Muscle layer of duodenum (tissue), 2 donors: ENCODE measurements at regions not wholly inside any gene's neighbourhood (a gene's known extent, or its start where the extent isn't known, plus 50 kb on each side); places are given as distances from the start of the nearest gene placed in this dataset.
A peak's percentile ranks its signal among the peaks of the same experiment; 100 is the strongest.
"Not testable (repeated sequence)": the region's sequence is repeated elsewhere in the genome, so short reads cannot be mapped to it uniquely, and the experiment has no call there.

Source experiments
- H3K27ac ChIP-seq: one replicate; pipeline ENCODE4 v1.7.0; 2013; ENCODE audit warnings: mild to moderate bottlenecking, low read length
- H3K27me3 ChIP-seq: one replicate; pipeline ENCODE4 v1.7.0; 2013; ENCODE audit warnings: low read depth, mild to moderate bottlenecking, control low read depth, low read length
- H3K36me3 ChIP-seq, 2 donors: one replicate each; pipeline ENCODE4 v1.7.0; 2013; ENCODE audit warnings: low read length in 2 of 2, control low read depth in 1 of 2, mild to moderate bottlenecking in 1 of 2; ENCODE audit not compliant: insufficient read depth in 2 of 2, control insufficient read depth in 1 of 2
- H3K4me1 ChIP-seq, 2 donors: one replicate each; pipeline ENCODE4 v1.7.0; 2013; ENCODE audit warnings: low read length in 2 of 2, mild to moderate bottlenecking in 2 of 2, control low read depth in 1 of 2, moderate library complexity in 1 of 2; ENCODE audit not compliant: insufficient read depth in 2 of 2, control insufficient read depth in 1 of 2
- H3K4me3 ChIP-seq, 2 donors: one replicate each; pipeline ENCODE4 v1.7.0; 2013; ENCODE audit warnings: low read length in 2 of 2, low read depth in 1 of 2, mild to moderate bottlenecking in 1 of 2
- H3K9me3 ChIP-seq, 2 donors: one replicate each; pipeline ENCODE4 v1.7.0; 2013; ENCODE audit warnings: low read length in 2 of 2, control low read depth in 1 of 2, mild to moderate bottlenecking in 1 of 2; ENCODE audit not compliant: control insufficient read depth in 1 of 2
- donor health status: healthy.

DNA sequence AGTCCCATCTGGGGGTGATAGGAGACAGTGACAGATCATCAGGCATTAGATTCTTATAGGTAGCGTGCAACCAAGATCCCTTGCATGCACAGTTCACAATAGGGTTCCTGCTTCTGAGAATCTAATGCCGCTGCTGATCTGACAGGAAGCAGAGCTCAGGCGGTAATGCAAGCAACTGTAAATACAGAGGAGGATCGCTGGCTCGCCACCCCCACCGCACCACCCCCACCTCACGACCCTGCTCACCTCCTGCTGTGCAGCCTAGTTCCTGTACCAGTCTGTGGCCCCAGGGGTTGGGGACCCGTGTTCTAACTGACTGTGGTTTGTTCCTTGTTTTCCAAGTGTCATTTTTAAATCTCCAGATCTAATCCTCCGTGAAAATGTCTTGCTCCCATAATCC, 89.0 kb upstream of the MAPK10 start:
- H3K4me3 ChIP-seq, result peak overlapping the region; percentile 5 to 45
- H3K27ac ChIP-seq, result no peak overlapping the region
- no peaks in the 10 kb centered on the region for H3K36me3 ChIP-seq
- no peaks in the 10 kb centered on the region for H3K27me3 ChIP-seq
- H3K9me3 ChIP-seq, result no peaks in the 10 kb centered on the region
- H3K4me1 ChIP-seq, result no peaks in the 10 kb centered on the region

- Histone ChIP-seq H3K4me3 (no peak overlapping the region), H3K9me3 (no peaks in the 10 kb centered on the region), H3K4me1 (no peaks in the 10 kb centered on the region), H3K27me3 (no peaks in the 10 kb centered on the region), H3K36me3 (no peaks in the 10 kb centered on the region), H3K27ac (no peak overlapping the region)
Observed at GRCh38 chr4:86449746-86450588, 90.1 kb upstream of the MAPK10 start.

GRCh38 chr4:86450861-86451260, 91.0 kb upstream of the MAPK10 start:
- no peaks in the 10 kb centered on the region for H3K36me3 ChIP-seq
- no peaks in the 10 kb centered on the region for H3K4me1 ChIP-seq
- no peak overlapping the region for H3K4me3 ChIP-seq
- H3K9me3 ChIP-seq, result no peaks in the 10 kb centered on the region
- H3K27ac ChIP-seq, result no peak overlapping the region
- H3K27me3 ChIP-seq, result no peaks in the 10 kb centered on the region

DNA sequence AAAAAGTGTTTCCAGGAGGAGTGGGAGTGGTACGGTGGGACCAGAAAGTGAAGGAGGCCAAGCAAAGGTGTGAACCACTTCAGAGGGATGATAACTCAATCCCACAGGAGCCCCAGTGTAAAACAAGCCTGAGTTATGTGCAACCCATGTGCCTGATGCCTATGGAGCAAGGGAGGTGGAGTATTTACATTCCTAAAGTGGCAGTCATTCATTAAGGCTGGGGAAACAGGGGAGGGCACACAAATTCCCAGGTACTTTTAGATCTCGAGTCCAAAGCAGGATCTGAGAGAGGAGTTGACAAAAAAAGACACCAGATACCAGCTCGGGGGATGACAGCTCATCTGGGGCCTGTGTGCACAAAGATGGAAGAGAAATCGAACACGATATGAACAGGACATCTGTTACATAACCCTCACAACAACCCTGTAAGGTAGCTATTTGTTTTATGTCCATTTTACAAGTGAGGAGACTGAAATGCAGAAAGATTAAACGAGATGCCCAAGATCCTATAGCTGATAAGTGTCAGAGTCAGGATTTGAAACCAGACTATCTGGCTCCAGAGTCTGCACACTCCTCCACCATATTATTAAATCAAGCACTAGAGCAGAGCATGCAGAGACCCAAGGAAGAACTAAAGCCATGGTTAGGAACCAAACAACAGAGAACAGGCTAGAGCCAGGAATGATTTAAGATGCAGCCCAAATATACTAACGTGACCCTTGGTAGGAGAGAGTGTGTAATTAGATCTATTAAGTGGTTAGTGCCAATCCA, 91.9 kb upstream of the MAPK10 start:
- H3K27me3 ChIP-seq, result no peaks in the 10 kb centered on the region
- no peaks in the 10 kb centered on the region for H3K36me3 ChIP-seq
- no peaks in the 10 kb centered on the region for H3K9me3 ChIP-seq
- peak overlapping the region; percentile 74 to 75 for H3K4me3 ChIP-seq
- no peaks in the 10 kb centered on the region for H3K4me1 ChIP-seq
- peak overlapping the region; percentile 58 for H3K27ac ChIP-seq

GRCh38 chr4:86452422-86452891, 92.6 kb upstream of the MAPK10 start:
- Histone ChIP-seq H3K27me3 (no peaks in the 10 kb centered on the region), H3K27ac (peak overlapping the region; percentile 58), H3K36me3 (no peaks in the 10 kb centered on the region), H3K9me3 (no peaks in the 10 kb centered on the region), H3K4me3 (peak overlapping the region; percentile 74 to 75), H3K4me1 (no peaks in the 10 kb centered on the region)

DNA sequence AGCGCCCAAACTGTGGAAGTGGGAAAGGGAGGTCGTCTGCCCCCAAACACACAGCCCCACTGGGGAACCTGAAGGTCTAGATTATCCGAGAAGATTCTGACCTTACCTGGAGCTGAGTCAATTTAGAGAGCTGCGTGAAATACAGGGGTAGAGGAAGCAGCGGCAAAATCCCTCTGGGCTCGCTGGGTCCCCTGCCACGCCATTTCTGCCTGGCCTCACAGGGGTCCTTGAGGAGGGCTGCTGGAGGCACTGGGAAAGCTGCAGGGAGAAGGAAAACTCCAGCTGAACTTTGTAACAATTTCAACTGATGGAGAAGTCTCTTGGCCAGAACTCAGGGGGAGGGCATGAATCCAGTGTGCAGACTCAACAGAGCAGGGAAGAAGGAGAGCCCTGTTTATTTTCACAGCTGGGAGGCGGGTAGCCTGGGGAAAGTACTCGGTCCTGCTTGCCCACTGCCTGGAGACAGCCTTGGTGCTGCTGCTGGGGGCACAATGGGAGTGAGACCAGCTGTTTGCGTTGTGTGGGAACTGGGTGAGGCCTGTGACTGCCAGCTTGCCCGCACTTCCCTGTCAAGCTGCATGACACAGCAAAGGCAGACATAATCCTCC, 93.2 kb upstream of the MAPK10 start:
- no peaks in the 10 kb centered on the region for H3K27me3 ChIP-seq
- no peaks in the 10 kb centered on the region for H3K9me3 ChIP-seq
- peak overlapping the region; percentile 58 for H3K27ac ChIP-seq
- no peaks in the 10 kb centered on the region for H3K36me3 ChIP-seq
- H3K4me3 ChIP-seq, result peak overlapping the region; percentile 74 to 75
- no peaks in the 10 kb centered on the region for H3K4me1 ChIP-seq

- H3K9me3 ChIP-seq, H3K27me3 ChIP-seq, H3K27ac ChIP-seq, H3K4me1 ChIP-seq, H3K36me3 ChIP-seq, H3K4me3 ChIP-seq: not testable (repeated sequence)
Observed at GRCh38 chr4:86453611-86454072, 93.8 kb upstream of the MAPK10 start.

GRCh38 chr4:86461849-86462248, 102.0 kb upstream of the MAPK10 start:
- Histone ChIP-seq H3K4me1 (no peaks in the 10 kb centered on the region), H3K36me3 (no peaks in the 10 kb centered on the region), H3K4me3 (no peak overlapping the region), H3K27ac (no peak overlapping the region), H3K27me3 (no peaks in the 10 kb centered on the region), H3K9me3 (no peaks in the 10 kb centered on the region)

DNA sequence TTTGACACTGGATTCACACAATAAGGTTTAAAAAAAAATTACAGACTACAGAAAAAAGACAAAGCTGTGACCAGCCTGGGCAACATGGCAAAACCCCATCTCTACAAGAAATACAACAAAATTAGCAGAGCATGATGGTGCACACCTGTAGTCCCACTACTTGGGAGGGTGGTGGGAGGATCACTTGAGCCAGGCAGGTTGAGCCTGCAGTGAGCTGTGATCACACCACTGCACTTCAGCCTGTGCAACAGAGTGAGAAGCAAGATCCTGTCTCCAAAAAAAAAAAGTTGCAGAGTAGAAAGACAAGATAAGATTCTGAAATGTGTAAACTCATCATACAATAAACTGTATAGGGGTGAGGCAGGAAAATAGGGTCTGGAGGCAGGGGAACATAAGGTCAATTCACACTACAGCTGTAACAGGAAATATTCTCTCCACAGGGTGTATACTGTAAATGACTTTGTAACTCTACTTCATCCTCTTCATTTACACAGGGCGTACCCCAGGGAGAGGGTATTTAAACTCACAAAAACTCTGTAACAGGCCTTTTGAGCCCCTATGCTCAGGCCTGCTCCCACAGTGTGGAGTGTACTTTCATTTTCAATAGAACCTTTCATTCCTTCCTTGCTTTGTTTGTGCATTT, 112.6 kb upstream of the MAPK10 start:
- H3K4me3 ChIP-seq, result no peak overlapping the region
- no peaks in the 10 kb centered on the region for H3K4me1 ChIP-seq
- H3K9me3 ChIP-seq, result no peaks in the 10 kb centered on the region
- H3K27me3 ChIP-seq, result no peaks in the 10 kb centered on the region
- H3K27ac ChIP-seq, result no peak overlapping the region
- H3K36me3 ChIP-seq, result no peaks in the 10 kb centered on the region

DNA sequence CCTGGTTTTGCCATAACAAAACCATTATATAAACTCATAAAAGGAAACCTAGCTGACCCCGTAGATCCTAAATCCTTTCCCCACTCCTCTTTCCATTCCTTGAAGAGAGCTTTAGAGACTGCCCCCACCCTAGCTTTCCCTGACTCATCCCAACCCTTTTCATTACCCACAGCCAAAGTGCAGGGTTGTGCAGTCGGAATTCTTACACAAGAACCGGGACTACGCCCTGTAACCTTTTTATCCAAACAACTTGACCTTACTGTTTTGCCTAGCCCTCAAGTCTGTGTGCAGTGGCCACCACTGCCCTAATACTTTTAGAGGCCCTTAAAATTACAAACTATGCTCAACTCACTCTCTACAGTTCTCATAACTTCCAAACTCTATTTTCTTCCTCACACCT, 116.0 kb upstream of the PTPN13 start:
- not testable (repeated sequence) for H3K27ac ChIP-seq, H3K4me3 ChIP-seq, H3K9me3 ChIP-seq, H3K27me3 ChIP-seq, H3K36me3 ChIP-seq
- H3K4me1 ChIP-seq, result peaks cover 0 to 16% of the 10 kb centered on the region in 2 donors

- Histone ChIP-seq H3K9me3 (no peaks in the 10 kb centered on the region), H3K27ac (no peak overlapping the region), H3K4me1 (peaks cover 0 to 20% of the 10 kb centered on the region in 2 donors), H3K4me3 (no peak overlapping the region), H3K27me3 (no peaks in the 10 kb centered on the region), H3K36me3 (no peaks in the 10 kb centered on the region)
Observed at GRCh38 chr4:86481440-86481839, 112.7 kb upstream of the PTPN13 start.
